ENCODE measurements at regions not wholly inside any gene's neighbourhood (a gene's known extent, or its start where the extent isn't known, plus 50 kb on each side); places are given as distances from the start of the nearest gene placed in this dataset.

DNA sequence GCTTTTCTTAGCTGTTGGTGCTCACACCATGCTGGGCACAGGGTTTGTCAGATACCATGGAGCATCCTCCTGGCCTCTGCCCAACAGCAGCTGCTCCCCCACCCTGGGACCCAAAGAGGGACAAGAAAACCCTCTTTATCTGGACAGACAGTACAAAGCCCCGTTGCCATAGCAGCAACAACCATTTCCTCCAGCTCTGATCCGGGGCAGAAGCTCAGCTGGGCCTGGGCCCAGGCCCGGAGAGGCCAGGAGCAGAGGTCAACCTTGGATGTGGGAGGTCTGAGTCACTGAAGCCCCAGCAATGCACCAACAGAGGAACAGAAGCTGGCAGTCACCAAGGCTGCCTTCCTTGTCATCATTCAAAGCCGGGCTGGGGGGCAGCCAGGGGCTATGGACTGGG, 228.4 kb upstream of the POU3F1 start:
- DNase-seq: no peak

DNA sequence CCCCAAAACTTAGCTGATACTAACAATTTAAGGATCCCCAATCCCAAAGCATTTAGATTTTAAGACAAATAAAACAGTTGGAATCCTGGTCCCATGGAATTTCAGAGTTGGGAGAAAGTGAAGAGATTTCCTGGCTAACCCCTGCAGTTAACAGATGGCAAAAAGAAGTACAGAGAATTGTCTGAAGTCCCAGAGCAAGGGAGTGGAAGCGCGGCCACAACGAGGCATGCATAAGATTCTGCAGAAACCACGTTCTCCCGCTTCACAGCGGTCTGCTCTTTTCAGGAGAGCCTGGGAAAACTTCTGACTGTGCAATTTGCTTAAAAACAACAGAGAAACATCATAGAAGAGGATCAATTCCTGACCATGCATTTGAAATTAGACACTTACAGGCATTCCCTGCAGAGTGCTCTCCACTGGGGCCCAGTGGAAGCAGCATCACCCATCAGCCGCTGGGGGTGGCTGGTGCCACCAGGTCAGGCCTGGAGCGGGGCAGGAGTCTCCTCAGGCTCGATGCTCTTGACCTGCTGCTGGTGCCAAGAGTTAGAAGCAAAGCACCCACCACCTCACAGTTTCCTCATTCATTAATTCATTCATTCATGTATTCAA, 226.7 kb upstream of the POU3F1 start:
- no peak for DNase-seq

DNA sequence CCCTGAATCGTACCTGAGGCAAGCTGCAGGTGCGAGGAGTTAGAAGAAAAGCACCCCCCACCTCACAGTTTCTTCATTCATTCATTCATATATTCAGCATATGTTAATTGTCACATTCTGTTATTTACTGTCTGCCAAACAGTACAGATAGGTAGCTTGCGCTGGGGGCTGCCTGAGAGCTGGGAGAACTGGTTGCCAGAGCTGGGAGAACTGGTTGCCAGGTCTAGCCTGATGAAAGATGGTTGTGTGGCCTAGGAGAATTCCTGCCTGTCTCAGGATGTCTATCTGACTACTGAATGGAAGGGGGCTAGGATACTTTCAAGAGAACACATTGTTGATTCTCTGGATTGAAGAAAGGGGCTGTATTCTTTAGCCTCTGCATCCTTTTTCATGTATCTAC, 225.9 kb upstream of the POU3F1 start:
- DNase-seq: no peak

DNA sequence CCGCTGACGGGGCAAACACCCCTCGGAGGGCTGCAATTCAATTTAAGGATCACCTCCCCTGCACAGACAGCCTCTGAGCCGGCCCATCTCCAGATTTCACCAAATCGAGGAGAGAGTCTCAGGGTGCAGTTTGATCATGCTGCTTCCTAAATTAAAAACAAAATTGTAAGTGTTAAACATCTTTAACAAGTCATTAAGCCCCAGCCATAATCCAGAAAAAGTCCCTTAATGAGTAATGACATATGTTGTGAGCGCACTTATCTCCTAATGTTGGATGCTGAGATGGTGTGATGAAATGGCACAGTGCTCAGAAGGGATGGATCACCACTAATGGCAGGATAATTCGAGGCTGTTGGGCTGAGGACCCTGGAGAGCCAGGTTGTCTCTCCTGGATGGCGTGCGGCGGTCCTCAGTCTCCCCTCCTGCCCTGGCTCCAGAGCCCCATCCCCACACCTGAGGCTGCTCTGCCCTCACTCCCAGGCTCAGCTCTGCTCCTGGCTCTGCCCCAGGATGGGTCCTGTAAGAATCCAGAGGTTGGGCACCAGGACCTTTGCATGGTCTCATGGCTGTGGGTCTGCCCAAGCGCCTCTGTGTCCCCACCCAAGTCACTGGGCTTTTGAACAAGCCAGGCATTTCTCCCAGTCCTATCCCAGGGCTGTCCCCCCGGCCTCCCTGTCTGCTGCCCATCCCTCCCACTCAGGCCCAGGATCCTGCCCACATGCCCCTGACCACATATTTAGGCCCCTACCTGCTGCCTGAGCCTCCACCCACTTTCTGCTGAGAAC, 224.4 kb upstream of the POU3F1 start:
- DNase-seq: no peak

DNA sequence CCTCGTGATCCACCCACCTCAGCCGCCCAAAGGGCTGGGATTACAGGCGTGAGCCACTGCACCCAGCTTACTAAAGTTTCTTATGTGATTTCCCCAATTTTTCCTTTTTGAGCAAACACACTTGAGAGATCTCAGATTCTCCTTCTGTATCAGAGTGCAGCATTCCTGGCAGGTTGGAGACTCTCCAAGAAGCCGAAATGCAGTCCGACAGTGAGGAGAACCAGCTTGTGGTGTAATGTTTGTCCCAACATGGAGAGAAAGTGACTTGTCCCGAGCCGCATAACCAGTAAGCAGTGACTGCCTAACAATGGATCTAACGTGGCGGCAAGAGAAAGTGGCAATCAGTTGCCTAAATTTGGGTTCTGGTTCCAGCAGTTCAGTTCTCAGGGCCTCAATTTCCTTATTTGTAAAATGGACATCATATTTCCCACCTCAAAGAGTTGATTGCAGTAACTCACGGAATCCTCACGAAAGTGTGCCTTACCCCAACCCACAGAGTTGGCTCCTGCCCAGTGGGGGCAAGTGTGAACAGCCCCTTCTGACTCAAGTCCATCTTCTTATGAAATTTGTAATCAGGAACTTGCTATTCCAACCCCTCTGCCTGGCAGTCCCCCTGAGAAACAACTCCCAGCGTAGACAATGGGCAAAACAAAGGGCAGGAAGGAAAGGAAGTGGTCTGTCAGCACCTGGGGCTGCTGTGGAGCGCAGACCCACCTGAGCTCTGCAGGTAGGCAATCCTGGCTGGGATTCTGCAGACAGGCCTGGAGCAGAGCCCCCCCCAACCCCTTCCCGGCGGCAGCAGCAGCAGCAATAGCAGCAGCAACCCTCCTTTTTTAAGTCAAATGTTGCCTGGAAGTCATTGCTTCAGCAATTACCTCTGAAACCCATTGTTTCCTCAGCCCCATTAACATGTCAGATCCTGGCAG, 223.6 kb upstream of the POU3F1 start:
- DNase-seq: no peak

DNA sequence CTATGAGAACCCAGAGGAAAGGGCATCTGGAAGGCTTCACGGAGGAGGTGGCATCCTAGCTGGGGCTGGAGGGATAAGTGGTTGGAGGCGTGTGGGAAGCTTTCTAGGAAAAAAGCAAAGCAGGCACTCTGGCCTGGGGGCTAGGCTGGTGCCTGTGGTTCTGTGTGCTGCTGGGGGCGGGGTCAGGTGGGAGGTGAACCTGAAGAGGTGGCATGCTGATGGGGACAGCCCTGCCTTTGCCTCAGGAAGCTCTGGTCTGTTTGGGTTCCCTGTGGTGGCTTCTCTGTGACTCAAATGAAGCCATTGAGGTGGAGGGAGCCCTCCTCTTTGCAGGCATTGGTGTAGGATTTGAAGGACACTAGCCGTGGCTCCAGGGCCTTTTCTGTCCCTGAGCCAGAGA, 221.6 kb upstream of the POU3F1 start:
- DNase-seq: no peak

DNA sequence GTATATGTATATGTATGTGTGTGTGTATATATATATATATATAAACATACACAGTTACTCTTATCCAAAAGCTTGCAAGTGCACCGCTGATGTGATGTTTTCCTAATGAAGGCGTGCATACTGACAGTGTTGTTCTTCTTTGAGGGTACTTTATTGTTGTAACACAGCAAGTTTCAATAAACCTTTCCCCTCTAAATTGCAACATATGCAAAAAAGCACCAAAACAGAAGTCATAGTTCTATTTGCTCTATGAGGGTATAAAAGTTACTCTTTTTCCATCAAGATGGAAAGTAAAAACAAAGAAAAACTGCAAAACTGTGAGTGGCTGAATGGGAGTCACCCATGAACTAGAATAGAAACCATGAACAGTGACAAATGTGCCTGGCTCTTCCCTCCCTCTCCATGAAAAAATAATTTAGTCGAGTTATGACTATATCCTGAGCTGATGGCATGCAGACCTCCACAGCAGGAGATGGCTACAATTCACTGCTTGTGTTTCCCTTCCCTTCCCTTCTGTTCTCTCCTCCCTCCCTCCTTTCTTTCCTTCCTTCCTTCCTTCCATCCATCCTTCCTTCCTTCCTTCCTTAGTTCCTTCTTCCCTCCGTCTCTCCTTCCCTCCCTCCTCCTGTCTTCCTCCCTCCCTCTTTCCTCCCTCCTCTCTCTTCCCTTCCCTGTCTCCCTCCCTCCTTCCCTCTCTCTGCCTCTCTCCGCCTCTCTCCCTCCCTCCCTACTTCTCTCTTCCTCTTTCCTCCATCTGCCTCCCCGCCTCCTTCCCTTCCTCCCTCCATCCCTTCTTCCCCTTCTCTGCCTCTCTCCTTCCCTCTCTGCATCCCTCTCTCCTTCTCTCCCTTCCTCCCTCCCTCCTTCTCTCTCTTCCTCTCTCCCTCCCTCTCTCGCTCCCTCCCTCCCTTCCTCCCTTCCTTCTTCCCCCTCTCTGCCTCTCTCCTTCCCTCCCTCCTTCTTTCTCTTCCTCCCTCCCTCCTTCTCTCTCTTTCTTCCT, 220.7 kb upstream of the POU3F1 start:
- no peak for DNase-seq

DNA sequence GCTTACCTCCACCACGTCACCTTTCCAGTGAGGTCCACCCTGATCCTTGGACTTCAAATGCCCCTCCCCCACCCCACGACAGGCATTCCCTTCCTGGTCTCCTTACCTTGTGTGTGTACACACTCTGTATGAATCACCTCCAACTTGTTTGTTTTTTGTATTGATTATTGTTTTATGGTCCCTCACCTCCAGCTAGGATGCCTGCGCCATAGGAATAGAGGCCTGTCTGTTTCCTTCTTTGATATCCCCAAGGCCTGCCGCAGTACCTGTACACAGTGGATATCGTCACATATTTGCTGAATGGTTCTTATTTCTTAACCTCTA, 219.6 kb upstream of the POU3F1 start:
- no peak for DNase-seq

DNA sequence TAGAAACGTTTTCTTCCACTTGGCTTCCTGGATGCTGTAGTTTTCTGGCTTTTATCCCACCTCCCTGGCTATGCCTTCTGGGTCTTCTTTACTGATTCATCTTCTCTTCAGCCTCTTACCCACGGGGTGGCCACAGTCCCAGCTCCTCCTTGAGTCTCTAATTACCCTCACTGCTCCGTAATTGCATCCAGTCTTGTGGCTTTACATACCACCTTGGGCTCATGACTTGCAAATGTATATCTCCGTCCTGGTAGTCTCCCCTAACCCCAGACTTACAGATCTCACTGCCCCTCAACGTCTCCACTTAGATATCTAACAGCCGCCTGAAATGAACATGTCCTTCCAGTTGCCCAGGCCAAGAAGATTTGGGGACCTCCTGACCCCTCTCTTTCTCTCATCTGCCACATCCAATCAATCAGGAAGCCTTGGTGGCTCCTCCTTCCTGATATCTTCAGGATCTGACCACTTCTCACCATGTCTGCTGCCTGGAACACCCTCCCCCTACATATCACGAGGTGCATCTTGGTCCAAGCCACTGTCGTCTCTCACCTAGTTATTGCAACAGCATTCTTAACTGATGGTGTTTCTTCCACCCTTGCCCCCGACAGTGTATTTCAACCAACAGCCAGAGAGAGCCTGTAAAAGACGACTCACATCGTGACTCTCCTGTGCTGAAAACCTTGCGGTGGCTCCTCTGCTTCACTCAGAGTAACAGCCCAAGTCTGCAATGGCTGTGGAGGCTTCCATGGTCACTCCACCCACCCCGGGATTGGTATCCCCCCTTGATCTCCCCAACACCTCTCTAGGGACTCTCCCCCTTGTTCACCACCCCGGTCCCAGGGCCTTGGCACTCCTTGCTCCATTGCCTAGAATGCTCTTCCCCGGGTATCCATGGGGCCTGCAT, 219.0 kb upstream of the POU3F1 start:
- no peak for DNase-seq

DNA sequence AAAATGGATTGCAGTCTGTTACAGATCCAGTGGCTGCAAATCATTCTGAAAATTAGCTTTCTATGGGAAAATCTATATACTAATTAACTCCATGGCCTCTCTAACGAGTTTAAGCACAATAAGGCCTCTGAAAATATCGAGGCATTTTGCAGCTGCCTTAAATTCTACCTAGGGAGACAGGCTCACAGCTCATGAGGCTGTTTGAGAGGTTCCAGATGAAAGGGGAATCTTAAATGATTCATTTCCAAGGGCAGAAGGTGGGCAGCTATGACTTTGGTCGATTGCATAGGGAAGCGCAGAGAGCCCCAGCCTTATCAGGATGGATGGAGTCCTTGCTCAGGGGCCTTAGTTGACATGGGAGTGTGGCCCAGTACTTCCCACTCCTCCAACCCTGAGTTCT, 216.8 kb upstream of the POU3F1 start:
- DNase-seq: no peak

DNA sequence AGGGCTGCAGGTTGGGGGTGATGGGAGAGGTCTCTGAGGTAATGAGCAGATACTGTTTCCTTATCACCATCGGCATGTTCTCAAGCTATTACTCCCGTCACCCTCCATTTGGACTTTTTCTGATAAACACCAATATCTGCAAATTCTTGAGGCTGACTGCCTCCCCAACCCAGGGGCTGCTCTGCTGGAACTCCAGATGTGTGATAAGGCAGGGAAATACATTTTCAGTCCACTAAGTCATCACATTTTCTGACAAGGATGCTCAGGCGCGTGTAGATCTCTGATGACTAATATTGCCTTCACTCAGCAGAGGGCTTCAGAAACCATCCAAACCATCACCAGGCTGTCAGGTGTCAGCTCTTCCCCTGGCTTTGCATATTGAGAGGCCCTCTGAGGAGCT, 215.0 kb upstream of the POU3F1 start:
- DNase-seq: no peak

DNA sequence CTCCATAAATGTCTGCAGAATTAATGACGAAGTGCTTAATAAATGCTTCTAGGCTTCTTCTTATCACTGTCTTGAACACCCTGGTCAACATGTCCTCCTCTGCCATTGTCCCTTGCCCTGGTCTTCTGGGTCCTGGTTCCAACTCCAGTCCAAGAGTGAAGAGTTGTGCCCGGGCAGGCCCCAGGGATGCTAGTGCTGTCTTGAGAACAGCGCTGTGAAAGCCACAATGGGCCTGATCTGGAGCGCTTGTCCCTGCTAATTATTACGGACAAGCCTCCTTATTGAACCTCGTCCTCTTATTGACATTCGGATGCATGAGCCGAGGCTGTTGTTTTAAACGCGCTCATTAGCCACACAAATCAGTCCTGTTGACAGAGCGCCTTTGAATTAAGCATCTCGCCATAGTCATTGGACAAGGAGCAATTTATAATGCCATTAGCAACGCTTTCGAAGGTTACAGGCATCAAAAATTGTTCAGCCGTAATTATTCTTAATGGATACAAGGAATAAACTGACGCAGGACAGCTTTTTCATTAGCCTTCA, 211.6 kb upstream of the POU3F1 start:
- DNase-seq: no peak

DNA sequence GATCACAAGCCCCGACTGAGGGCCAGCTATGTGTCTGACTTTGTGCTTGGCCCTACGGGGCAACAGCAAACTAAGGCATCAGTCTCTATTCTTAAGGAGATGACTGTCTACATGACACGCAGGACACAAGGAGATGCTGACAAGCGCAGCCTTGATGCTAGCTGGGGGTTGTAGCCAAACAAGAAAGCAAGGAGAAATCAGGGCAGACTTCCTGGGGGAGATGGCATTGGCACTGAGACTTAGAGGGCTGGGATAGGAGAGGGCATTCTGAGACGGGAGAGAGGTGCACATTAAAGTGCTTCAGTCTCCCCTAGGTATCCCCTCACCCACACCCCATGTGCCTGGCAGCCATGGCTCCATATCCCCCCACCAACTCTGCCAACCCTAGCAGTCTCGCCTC, 210.8 kb upstream of the POU3F1 start:
- DNase-seq: no peak

DNA sequence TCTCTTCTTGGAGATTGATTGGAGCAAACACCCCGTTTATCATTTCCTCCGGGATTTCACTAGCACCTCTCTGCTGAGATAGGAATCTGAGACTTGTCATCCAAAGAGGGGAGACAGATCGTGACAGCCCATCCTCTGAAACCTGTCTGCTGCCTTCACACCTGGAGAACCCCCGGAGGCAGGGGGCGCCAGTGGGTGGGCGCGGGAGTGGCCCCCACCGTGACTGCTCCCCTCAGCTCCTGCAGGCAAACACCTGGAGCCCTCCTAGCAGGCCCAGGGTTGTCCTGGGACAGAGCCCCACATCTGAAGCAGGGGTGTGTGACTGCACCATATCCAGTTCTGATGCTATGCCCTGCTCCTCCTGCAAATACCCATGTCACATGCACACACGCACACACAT, 209.5 kb upstream of the POU3F1 start:
- no peak for DNase-seq

DNA sequence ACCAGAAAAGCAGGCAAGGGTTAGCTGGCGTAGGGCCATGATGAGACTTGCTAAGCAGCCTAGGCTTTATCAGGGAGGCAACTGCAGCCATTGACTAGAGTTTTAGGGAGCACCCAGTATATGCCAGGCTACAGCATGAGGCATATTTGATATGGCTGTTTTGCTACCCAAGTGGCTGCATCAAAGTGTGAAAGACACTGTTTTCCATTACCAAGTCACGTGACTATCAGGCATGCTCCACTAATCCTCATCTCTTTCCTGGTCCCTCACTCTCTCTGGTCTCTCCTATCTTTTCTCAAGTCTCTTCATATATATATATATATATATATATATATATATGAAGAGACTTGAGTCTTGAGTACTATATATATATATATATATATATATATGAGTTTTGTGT, 206.7 kb upstream of the POU3F1 start:
- no peak for DNase-seq

DNA sequence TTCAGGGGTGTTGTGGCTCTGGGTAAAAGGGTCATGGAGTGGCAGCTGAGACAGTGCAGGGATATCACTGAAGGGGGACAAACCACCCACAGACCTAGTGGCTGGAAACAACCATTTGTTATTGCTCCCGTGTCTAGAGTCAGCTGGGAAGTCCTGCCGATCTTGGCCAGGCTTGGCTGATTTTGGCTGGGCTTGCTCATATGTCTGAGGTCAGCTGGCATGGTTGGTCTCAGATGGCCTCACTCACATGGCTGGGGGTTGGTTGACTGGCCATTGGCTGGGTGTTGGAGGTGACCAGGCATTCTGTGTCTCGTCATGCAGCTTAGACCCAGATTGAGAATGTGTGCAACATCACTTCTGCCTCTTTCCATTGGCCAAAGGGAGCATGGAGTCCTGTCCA, 203.8 kb upstream of the POU3F1 start:
- no peak for DNase-seq

DNA sequence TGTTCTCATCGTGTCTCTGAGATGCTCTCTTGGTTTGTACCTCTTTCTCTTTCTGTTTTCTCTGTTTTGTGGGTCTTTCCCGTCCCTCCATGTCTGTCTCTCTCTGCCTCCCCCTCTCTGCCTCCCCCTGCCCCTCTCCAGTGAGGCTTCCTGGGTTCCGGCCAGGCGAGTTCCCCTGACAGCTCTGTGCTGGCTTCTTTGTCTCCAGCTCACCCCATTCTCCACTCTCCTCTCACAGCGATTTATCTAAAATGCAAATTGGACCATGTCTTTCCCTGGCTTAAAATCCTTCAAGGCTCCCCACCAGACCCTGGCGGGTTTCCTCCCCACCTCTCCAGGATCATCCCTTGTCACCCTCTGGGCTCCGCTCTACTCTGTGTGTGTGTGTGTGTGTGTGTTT, 202.4 kb upstream of the POU3F1 start:
- no peak for DNase-seq

DNA sequence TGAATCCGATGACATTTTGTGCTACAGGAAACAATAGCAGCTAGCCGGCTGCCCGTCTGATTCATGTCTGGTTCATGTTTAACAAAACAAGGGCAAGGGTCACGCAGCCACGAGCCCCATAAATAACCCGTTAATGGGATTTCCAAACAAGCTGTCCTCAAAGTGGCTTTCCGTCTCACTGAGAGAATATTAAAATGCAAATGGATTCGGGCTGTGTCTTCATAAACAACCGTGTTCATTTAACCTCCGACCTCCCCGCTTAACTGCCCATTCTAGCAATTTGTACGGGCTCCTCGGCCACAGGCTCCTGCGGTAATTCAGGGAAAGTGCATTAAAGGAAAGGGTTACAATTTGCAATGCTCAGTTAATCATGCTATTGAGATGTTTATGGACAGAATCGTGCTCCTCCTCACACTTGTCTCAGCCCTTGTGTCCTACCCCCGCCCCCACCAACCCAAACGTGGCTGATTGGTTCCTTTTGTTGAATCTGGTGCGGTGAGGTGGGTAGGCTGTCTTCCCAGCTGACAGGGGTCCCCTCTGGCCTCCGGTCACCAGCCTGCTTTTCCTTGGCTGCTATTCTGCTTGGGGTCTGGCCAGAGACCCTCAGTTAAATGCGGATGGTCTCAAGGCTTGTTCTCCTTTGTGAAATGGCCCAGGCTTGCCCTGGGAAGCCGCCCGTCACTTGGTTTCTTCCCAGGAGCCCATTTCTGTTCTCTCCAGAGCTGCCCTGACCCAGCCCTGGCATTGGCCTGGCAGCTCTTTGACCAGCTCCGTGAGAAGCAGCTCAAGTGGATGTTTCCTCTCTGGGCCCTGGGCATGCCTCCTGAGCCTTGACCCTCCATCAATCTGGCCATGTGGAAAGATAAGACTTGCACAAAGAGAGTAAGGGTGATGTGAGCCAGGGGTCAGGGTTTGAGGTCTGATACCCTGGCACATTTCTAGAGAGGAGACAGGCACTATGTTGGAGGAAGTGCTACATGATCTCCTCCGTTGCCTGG, 200.7 kb upstream of the POU3F1 start:
- no peak for DNase-seq

DNA sequence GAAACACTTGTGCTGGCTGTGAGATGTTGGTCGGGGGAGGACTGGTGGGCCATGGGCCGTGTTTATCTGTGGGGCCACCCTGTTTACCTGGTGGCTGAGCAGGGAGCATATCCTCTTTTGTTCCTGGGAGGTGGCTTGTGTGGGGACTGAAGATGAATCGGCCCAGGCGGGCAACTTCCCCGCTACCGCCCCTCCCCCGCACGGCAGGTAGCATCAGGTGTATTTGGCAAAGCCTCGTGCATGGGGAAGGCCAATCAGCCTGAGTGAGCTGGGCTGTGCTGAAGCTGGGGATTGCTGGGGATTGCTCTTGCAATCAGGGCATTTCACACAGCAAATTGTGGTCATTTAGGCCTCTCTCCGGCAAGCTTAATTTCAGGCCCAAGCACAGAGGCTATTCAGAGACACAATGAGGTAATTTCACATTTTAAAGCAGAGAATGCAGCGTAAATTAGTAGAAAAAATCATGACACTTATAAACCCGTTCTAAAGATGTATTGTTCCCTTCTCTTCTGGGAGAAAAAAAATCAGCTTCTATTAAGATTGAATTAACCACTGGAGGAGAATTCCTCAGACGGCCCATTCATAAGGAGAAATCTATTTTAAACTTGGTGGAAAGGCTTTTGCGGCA, 197.7 kb upstream of the POU3F1 start:
- DNase-seq: no peak

DNA sequence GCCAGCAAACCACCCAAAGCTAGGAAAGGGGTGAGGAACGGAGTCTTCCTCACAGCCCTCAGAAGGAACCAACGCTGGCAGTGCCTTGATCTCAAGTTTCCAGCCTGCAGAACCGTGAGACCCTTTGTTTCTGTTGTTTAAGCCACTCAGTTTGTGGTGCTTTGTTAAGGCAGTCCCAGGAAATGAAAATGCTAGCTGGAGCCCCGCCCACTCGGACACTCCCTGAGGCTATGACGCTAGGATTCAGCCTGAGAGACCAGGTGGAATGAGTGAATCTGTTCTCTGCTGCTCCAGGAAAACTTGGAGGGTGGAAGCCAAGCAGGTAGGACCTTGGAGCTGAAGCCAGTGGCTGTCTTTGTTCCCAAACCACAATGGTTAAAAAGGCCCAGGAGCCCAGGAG, 196.5 kb upstream of the POU3F1 start:
- DNase-seq: no peak
